WTC11 (cell line): ENCODE measurements at regions not wholly inside any gene's neighbourhood (a gene's known extent, or its start where the extent isn't known, plus 50 kb on each side); places are given as distances from the start of the nearest gene placed in this dataset.

ENCODE experiments used
- ATAC-seq: fragments of 200-7000 bp; cut with Tn5 transposase; 2 replicates; pipeline ENCODE4 v1.10.0; 2021; ENCODE audit warnings: mild to moderate bottlenecking, moderate library complexity
- CTCF ChIA-PET: fragments of 300-600 bp; sonication (Branson Sonifier 250); formaldehyde crosslinking; loops from one replicate; lab custom pipeline; 2021; ENCODE audit warnings: antibody characterized with exemption; lab: Charles Lee
- POLR2A ChIA-PET: fragments of 350-600 bp; sonication (Branson Sonifier 250); formaldehyde crosslinking; loops from one replicate; lab custom pipeline; 2021; ENCODE audit warnings: antibody characterized with exemption; lab: Charles Lee
- DNase-seq: peaks from one replicate; pipeline ENCODE4 v3.0.0; 2021; ENCODE audit warnings: low spot score
- H3K27ac Mint-ChIP-seq: 2 replicates; pipeline ENCODE4 v1.8.0; 2021; ENCODE audit warnings: mixed read lengths
- H3K27me3 Mint-ChIP-seq: 2 replicates; pipeline ENCODE4 v1.8.0; 2021; ENCODE audit warnings: low read depth, mild to moderate bottlenecking, moderate library complexity, mixed read lengths
- H3K36me3 Mint-ChIP-seq: 2 replicates; pipeline ENCODE4 v1.8.0; 2021; ENCODE audit warnings: mixed read lengths
- H3K4me1 Mint-ChIP-seq: 2 replicates; pipeline ENCODE4 v1.8.0; 2022; ENCODE audit warnings: mixed read lengths
- H3K4me3 Mint-ChIP-seq: 2 replicates; pipeline ENCODE4 v1.8.0; 2021; ENCODE audit warnings: mild to moderate bottlenecking, moderate library complexity, mixed read lengths
- H3K9me3 Mint-ChIP-seq: 2 replicates; pipeline ENCODE4 v1.8.0; 2021; ENCODE audit warnings: mixed read lengths
- AFF4 ChIP-seq: sonication (generic); formaldehyde crosslinking; IDR thresholded peaks from 2 replicates; pipeline ENCODE4 v1.8.1; 2023; ENCODE audit warnings: mild to moderate bottlenecking, missing genetic modification reagents, borderline replicate concordance
- ATF1 ChIP-seq: sonication (generic); formaldehyde crosslinking; IDR thresholded peaks from 2 replicates; pipeline ENCODE4 v1.8.1; 2023; ENCODE audit warnings: mild to moderate bottlenecking, moderate library complexity, missing genetic modification reagents
- CBFB ChIP-seq: sonication (generic); formaldehyde crosslinking; IDR thresholded peaks from 2 replicates; pipeline ENCODE4 v1.8.1; 2022; ENCODE audit warnings: mild to moderate bottlenecking, low read depth, missing genetic modification reagents
- CDX4 ChIP-seq: fragments of 250-450 bp; sonication (Bioruptor Pico); IDR thresholded peaks from 2 replicates; pipeline ENCODE4 v1.9.0; 2021; ENCODE audit warnings: moderate library complexity, mild to moderate bottlenecking, inconsistent platforms, borderline replicate concordance
- ETV6 ChIP-seq: sonication (generic); formaldehyde crosslinking; IDR thresholded peaks from 2 replicates; pipeline ENCODE4 v1.8.1; 2022; ENCODE audit warnings: mild to moderate bottlenecking, missing genetic modification reagents
- FOXK1 ChIP-seq: sonication (generic); formaldehyde crosslinking; IDR thresholded peaks from 2 replicates; pipeline ENCODE4 v1.8.0; 2022; ENCODE audit warnings: mild to moderate bottlenecking, moderate library complexity, missing genetic modification reagents
- HMGXB4 ChIP-seq: sonication (generic); formaldehyde crosslinking; IDR thresholded peaks from 2 replicates; pipeline ENCODE4 v1.8.1; 2023; ENCODE audit warnings: mild to moderate bottlenecking, moderate library complexity, missing genetic modification reagents
- JAZF1 ChIP-seq: fragments of 250-450 bp; sonication (Bioruptor Pico); IDR thresholded peaks from 2 replicates; pipeline ENCODE4 v1.9.0; 2021; ENCODE audit warnings: moderate library complexity, mild to moderate bottlenecking, inconsistent platforms
- MXD4 ChIP-seq: fragments of 250-450 bp; sonication (Bioruptor Pico); IDR thresholded peaks from 2 replicates; pipeline ENCODE4 v1.8.0; 2021; ENCODE audit warnings: mild to moderate bottlenecking, moderate library complexity, borderline replicate concordance
- RELA ChIP-seq: sonication (generic); formaldehyde crosslinking; IDR thresholded peaks from 2 replicates; pipeline ENCODE4 v1.8.1; 2022; ENCODE audit warnings: missing genetic modification reagents, mild to moderate bottlenecking, borderline replicate concordance
- SP1 ChIP-seq: sonication (generic); formaldehyde crosslinking; conservative IDR thresholded peaks from 2 replicates; pipeline ENCODE4 v1.8.1; 2022; ENCODE audit warnings: missing genetic modification reagents
- STAT6 ChIP-seq: sonication (generic); formaldehyde crosslinking; conservative IDR thresholded peaks from 2 replicates; pipeline ENCODE4 v1.8.1; 2023; ENCODE audit warnings: mild to moderate bottlenecking, low read depth, missing genetic modification reagents, moderate library complexity
- ZBTB43 ChIP-seq: sonication (generic); formaldehyde crosslinking; IDR thresholded peaks from 2 replicates; pipeline ENCODE4 v1.8.1; 2023; ENCODE audit warnings: mild to moderate bottlenecking, missing genetic modification reagents
- ZNF138 ChIP-seq: sonication (generic); formaldehyde crosslinking; conservative IDR thresholded peaks from 2 replicates; pipeline ENCODE4 v1.8.1; 2022; ENCODE audit warnings: mild to moderate bottlenecking, moderate library complexity, missing genetic modification reagents
- ZNF263 ChIP-seq: sonication (generic); formaldehyde crosslinking; IDR thresholded peaks from 2 replicates; pipeline ENCODE4 v1.8.1; 2022; ENCODE audit warnings: low read depth, mild to moderate bottlenecking, moderate library complexity, missing genetic modification reagents
- ZNF317 ChIP-seq: sonication (generic); formaldehyde crosslinking; IDR thresholded peaks from 2 replicates; pipeline ENCODE4 v1.8.1; 2023; ENCODE audit warnings: low read depth, mild to moderate bottlenecking, moderate library complexity, missing genetic modification reagents, borderline replicate concordance
- ZNF423 ChIP-seq: fragments of 250-450 bp; sonication (Bioruptor Pico); IDR thresholded peaks from 2 replicates; pipeline ENCODE4 v2.1.2; 2022; ENCODE audit warnings: mild to moderate bottlenecking, moderate library complexity

- no peak overlapping the region for H3K27ac Mint-ChIP-seq
- H3K4me1 Mint-ChIP-seq: peaks cover 22% of the 10 kb centered on the region
- H3K36me3 Mint-ChIP-seq: no peaks in the 10 kb centered on the region
- POLR2A ChIA-PET: no interaction called here
- TF ChIP-seq ZBTB43 (CRISPR knock-in tag) (no peak), SP1 (CRISPR knock-in tag) (no peak), CDX4 (CRISPR knock-in tag) (no peak), ETV6 (CRISPR knock-in tag) (no peak), JAZF1 (CRISPR knock-in tag) (no peak), AFF4 (no peak), STAT6 (CRISPR knock-in tag) (no peak), RELA (no peak), CBFB (CRISPR knock-in tag) (no peak), FOXK1 (CRISPR knock-in tag) (no peak), ZNF317 (no peak), MXD4 (no peak)
- no peaks in the 10 kb centered on the region for H3K9me3 Mint-ChIP-seq
- CTCF ChIA-PET: interaction anchor here (0.7 kb wide), 1 partner anchor 30 kb away, joined by 6 read pairs; no protein-coding TSS in a partner anchor
- H3K27me3 Mint-ChIP-seq: no peaks in the 10 kb centered on the region
- ATAC-seq (no peak), DNase-seq (no peak)
- H3K4me3 Mint-ChIP-seq: no peak overlapping the region
These were observed 408.0 kb downstream of the BRD1 start for GRCh38 chr22:49419661-49420060.

- Mint-ChIP-seq H3K27me3 (no peaks in the 10 kb centered on the region), H3K4me3 (no peak overlapping the region), H3K4me1 (peaks cover 22% of the 10 kb centered on the region), H3K36me3 (no peaks in the 10 kb centered on the region), H3K27ac (no peak overlapping the region), H3K9me3 (no peaks in the 10 kb centered on the region)
- DNase-seq (no peak), ATAC-seq (no peak)
- ChIA-PET POLR2A (no interaction called here), CTCF (no interaction called here)
- no peak for TF ChIP-seq ATF1
These were observed 408.7 kb downstream of the BRD1 start for GRCh38 chr22:49418943-49419342.

- TF ChIP-seq ZNF423 (CRISPR knock-in tag) (0 out of 2 replicates have a peak, but pooled peaks have one; percentile 36), ZNF138 (CRISPR knock-in tag) (no peak), HMGXB4 (CRISPR knock-in tag) (no peak), ZNF263 (no peak)
- POLR2A ChIA-PET: no interaction called here
- DNase-seq (no peak), ATAC-seq (no peak)
- H3K9me3 Mint-ChIP-seq: no peaks in the 10 kb centered on the region
- H3K36me3 Mint-ChIP-seq: no peaks in the 10 kb centered on the region
- no peak overlapping the region for H3K4me3 Mint-ChIP-seq
- H3K27me3 Mint-ChIP-seq: no peaks in the 10 kb centered on the region
- no peak overlapping the region for H3K27ac Mint-ChIP-seq
- CTCF ChIA-PET: interaction anchor here (0.9 kb wide), 1 partner anchor 16 kb away, joined by 4 read pairs; no protein-coding TSS in a partner anchor
- H3K4me1 Mint-ChIP-seq: peaks cover 22% of the 10 kb centered on the region
These were observed 409.3 kb downstream of the BRD1 start for GRCh38 chr22:49418341-49418894.
